CD14-positive monocyte (primary cell): ENCODE measurements at regions not wholly inside any gene's neighbourhood (a gene's known extent, or its start where the extent isn't known, plus 50 kb on each side); places are given as distances from the start of the nearest gene placed in this dataset.

Experiments used
- DNase-seq, 3 donors: peaks; one replicate each; pipeline ENCODE4 v3.0.0-alpha.2; 2011 to 2022
- H2AFZ ChIP-seq: 2 replicates; pipeline ENCODE4 v1.6.0; 2012; ENCODE audit warnings: mild to moderate bottlenecking, low read depth, low read length, inconsistent platforms; ENCODE audit not compliant: insufficient read depth, poor library complexity, severe bottlenecking
- H3K27ac ChIP-seq, 2 donors: 1 replicate in 1 of 2; 2 replicates in 1 of 2; pipeline ENCODE4 v1.5.1; 2012 to 2013; ENCODE audit warnings: low read length in 2 of 2, control low read depth in 1 of 2, inconsistent platforms in 1 of 2, low read depth in 1 of 2, mild to moderate bottlenecking in 1 of 2
- H3K27me3 ChIP-seq, 2 donors: one replicate each; pipeline versions ENCODE4 v1.6.0 to v1.6.1; 2011 to 2013; ENCODE audit warnings: low read length in 2 of 2; ENCODE audit not compliant: control insufficient read depth in 2 of 2, insufficient read depth in 2 of 2
- H3K36me3 ChIP-seq, 2 donors: replicated peaks in 1 of 2; 1 replicate in 1 of 2; 2 replicates in 1 of 2; pipeline versions ENCODE4 v1.5.1 to v1.6.1; 2012 to 2013; ENCODE audit warnings: low read length in 2 of 2, control low read depth in 1 of 2, inconsistent platforms in 1 of 2, mild to moderate bottlenecking in 1 of 2; ENCODE audit not compliant: insufficient read depth in 2 of 2, control insufficient read depth in 1 of 2
- H3K4me1 ChIP-seq, 2 donors: 1 replicate in 1 of 2; 2 replicates in 1 of 2; pipeline versions ENCODE4 v1.5.1 to v1.6.1; 2012 to 2013; ENCODE audit warnings: low read length in 2 of 2, control low read depth in 1 of 2, inconsistent platforms in 1 of 2, mild to moderate bottlenecking in 1 of 2, moderate library complexity in 1 of 2; ENCODE audit not compliant: insufficient read depth in 2 of 2, control insufficient read depth in 1 of 2
- H3K4me2 ChIP-seq: replicated peaks from 2 replicates; pipeline ENCODE3; 2012; ENCODE audit warnings: low read length, moderate library complexity, mild to moderate bottlenecking; ENCODE audit not compliant: poor library complexity, severe bottlenecking; ENCODE audit errors: extremely low read depth
- H3K4me3 ChIP-seq, 3 experiments: fragments of 200-600 bp in 1 of 3; sonication (generic) in 1 of 3; replicated peaks in 1 of 3; 1 replicate in 2 of 3; 2 replicates in 1 of 3; pipeline ENCODE4 v1.5.1; 2011 to 2013; ENCODE audit warnings: low read length in 3 of 3, mild to moderate bottlenecking in 3 of 3, control low read depth in 2 of 3, low read depth in 2 of 3, inconsistent platforms in 1 of 3, moderate library complexity in 1 of 3
- H3K79me2 ChIP-seq: 2 replicates; pipeline ENCODE4 v1.6.0; 2012; ENCODE audit warnings: mild to moderate bottlenecking, control low read depth, inconsistent platforms, low read length, moderate library complexity; ENCODE audit not compliant: insufficient read depth
- H3K9ac ChIP-seq: 2 replicates; pipeline ENCODE4 v1.6.0; 2017; ENCODE audit warnings: low read length, mild to moderate bottlenecking; ENCODE audit not compliant: insufficient read depth, poor library complexity, severe bottlenecking
- H3K9me3 ChIP-seq, 2 donors: replicated peaks in 1 of 2; 1 replicate in 1 of 2; 2 replicates in 1 of 2; pipeline versions ENCODE4 v1.5.1 to v1.6.1; 2012 to 2013; ENCODE audit warnings: low read length in 2 of 2, control low read depth in 1 of 2; ENCODE audit not compliant: control insufficient read depth in 1 of 2, insufficient read depth in 1 of 2
- H4K20me1 ChIP-seq: 2 replicates; pipeline ENCODE4 v1.6.0; 2012; ENCODE audit warnings: mild to moderate bottlenecking, low read length, control low read depth, moderate library complexity; ENCODE audit not compliant: insufficient read depth
- H3K27ac Mint-ChIP-seq, 7 donors: one replicate each; pipeline ENCODE4 v1.8.0; 2020; ENCODE audit warnings: mild to moderate bottlenecking in 7 of 7, mixed read lengths in 7 of 7, moderate library complexity in 6 of 7, inconsistent platforms in 2 of 7
- H3K27me3 Mint-ChIP-seq, 3 donors: one replicate each; pipeline ENCODE4 v1.8.0; 2021 to 2022; ENCODE audit warnings: low read depth in 3 of 3, mild to moderate bottlenecking in 3 of 3, mixed read lengths in 3 of 3, moderate library complexity in 3 of 3, inconsistent platforms in 1 of 3
- H3K36me3 Mint-ChIP-seq, 2 donors: one replicate each; pipeline ENCODE4 v1.8.0; 2020; ENCODE audit warnings: mixed read lengths in 2 of 2, inconsistent platforms in 1 of 2, mild to moderate bottlenecking in 1 of 2
- H3K4me1 Mint-ChIP-seq: one replicate; pipeline ENCODE4 v1.8.0; 2020; ENCODE audit warnings: mild to moderate bottlenecking, mixed read lengths
- H3K4me3 Mint-ChIP-seq, 2 donors: one replicate each; pipeline ENCODE4 v1.8.0; 2020; ENCODE audit warnings: mild to moderate bottlenecking in 2 of 2, mixed read lengths in 2 of 2, moderate library complexity in 1 of 2
- H3K9me3 Mint-ChIP-seq, 7 donors: one replicate each; pipeline ENCODE4 v1.8.0; 2020 to 2022; ENCODE audit warnings: mixed read lengths in 7 of 7, mild to moderate bottlenecking in 6 of 7, moderate library complexity in 6 of 7, inconsistent platforms in 2 of 7
- CTCF ChIP-seq: fragments of 200-600 bp; IDR thresholded peaks from one replicate; pipeline ENCODE4 v1.8.0; 2022; ENCODE audit warnings: antibody characterized with exemption, mild to moderate bottlenecking
- WGBS: methylation state at CpG from one replicate; pipeline ENCODE4 v1.1.5; 2013; ENCODE audit warnings: missing lambda C conversion rate; ENCODE audit not compliant: insufficient coverage; 5-methylcytosine and 5-hydroxymethylcytosine counted together
- intact Hi-C, 2 donors: fragments of 100-400 bp; cut with micrococcal nuclease; formaldehyde crosslinking; loops; one replicate each; pipeline versions ENCODE4 v1.15.0 to v1.15.1; 2023

GRCh38 chr20:50395251-50395729, 114.9 kb upstream of the PTPN1 start:
- Mint-ChIP-seq H3K9me3 (peaks cover 0 to 2% (median 0%) of the 10 kb centered on the region in 7 donors), H3K36me3 (peaks cover 0 to 2% of the 10 kb centered on the region in 2 donors), H3K4me1 (peaks cover 47% of the 10 kb centered on the region), H3K27ac (peak overlapping the region; percentile 84 to 97 (median 92)), H3K4me3 (no peak overlapping the region), H3K27me3 (peaks cover 0 to 5% (median 3%) of the 10 kb centered on the region in 3 donors)
- H4K20me1 ChIP-seq = no peaks in the 10 kb centered on the region
- no peaks in the 10 kb centered on the region for H3K79me2 ChIP-seq
- peak overlapping the region; percentile 15 for H3K9ac ChIP-seq
- no peaks in the 10 kb centered on the region for H3K9me3 ChIP-seq
- peaks cover 43 to 50% of the 10 kb centered on the region in 2 donors for H3K4me1 ChIP-seq
- H3K4me2 ChIP-seq = peak overlapping the region; percentile 53
- H2AFZ ChIP-seq = no peak overlapping the region
- intact Hi-C loops = no loop called here
- 71% methylated on average over 10 of the region's 11 CpGs for WGBS
- TF ChIP-seq CTCF = no peak
- no peaks in the 10 kb centered on the region for H3K27me3 ChIP-seq
- H3K4me3 ChIP-seq = peak overlapping the region in 1 of 3 experiments; percentile 13
- H3K36me3 ChIP-seq = no peaks in the 10 kb centered on the region
- peak in 2 of 3 donors; percentile 19 to 36 for DNase-seq
- H3K27ac ChIP-seq = peak overlapping the region; percentile 62 to 80

- intact Hi-C loops = no loop called here
Observed at GRCh38 chr20:50395914-50396488, 114.2 kb upstream of the PTPN1 start.

More at GRCh38 chr20:50395914-50396488, 114.2 kb upstream of the PTPN1 start:
- H2AFZ ChIP-seq = no peak overlapping the region
- H3K4me3 Mint-ChIP-seq = peak overlapping the region in 1 of 2 donors; percentile 9
- H3K9me3 ChIP-seq = no peaks in the 10 kb centered on the region
- no peak for DNase-seq
- no peaks in the 10 kb centered on the region for H3K79me2 ChIP-seq
- WGBS = 96% methylated on average over 10 of the region's 14 CpGs
- no peaks in the 10 kb centered on the region for H4K20me1 ChIP-seq
- no peak for TF ChIP-seq CTCF
- H3K9me3 Mint-ChIP-seq = peaks cover 0 to 2% (median 0%) of the 10 kb centered on the region in 7 donors
- no peak overlapping the region for H3K4me2 ChIP-seq
- H3K9ac ChIP-seq = no peak overlapping the region
- peaks cover 54% of the 10 kb centered on the region for H3K4me1 Mint-ChIP-seq
- peaks cover 48 to 57% of the 10 kb centered on the region in 2 donors for H3K4me1 ChIP-seq
- peak overlapping the region in 2 of 7 donors; percentile 41 to 58 for H3K27ac Mint-ChIP-seq
- H3K27me3 ChIP-seq = no peaks in the 10 kb centered on the region
- H3K27me3 Mint-ChIP-seq = peaks cover 0 to 5% (median 3%) of the 10 kb centered on the region in 3 donors
- no peak overlapping the region for H3K4me3 ChIP-seq
- H3K27ac ChIP-seq = no peak overlapping the region
- H3K36me3 Mint-ChIP-seq = peaks cover 0 to 4% of the 10 kb centered on the region in 2 donors
- no peaks in the 10 kb centered on the region for H3K36me3 ChIP-seq
